NCI-H524 (cell line): ENCODE measurements at regions not wholly inside any gene's neighbourhood (a gene's known extent, or its start where the extent isn't known, plus 50 kb on each side); places are given as distances from the start of the nearest gene placed in this dataset.
"Not testable (repeated sequence)": the region's sequence is repeated elsewhere in the genome, so short reads cannot be mapped to it uniquely, and the experiment has no call there.

ENCODE experiments used
- DNase-seq, 2 experiments: peaks; one replicate each; lab custom pipeline; 2025; lab: John Stamatoyannopoulos, UW

DNA sequence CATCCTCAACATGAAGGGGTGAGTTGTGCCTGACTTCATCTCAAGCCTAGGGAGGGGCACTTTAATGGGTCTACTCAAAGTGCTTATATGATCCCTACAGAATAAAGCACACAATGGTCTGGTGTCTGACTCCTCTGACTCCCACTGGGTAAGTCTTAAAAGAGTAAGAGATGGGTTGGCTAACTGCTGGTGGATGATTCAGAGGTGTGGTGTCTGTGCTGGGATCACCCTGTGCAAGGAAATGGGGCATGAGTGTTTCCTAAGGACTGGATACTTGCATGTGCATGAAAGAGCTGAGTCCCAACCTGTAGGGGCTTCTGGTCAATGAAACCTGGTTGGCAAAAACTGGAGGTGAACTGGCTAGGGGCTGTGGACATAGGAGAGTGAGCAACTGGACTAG is 158.8 kb downstream of the IL20RB start:
- no peak for DNase-seq

DNA sequence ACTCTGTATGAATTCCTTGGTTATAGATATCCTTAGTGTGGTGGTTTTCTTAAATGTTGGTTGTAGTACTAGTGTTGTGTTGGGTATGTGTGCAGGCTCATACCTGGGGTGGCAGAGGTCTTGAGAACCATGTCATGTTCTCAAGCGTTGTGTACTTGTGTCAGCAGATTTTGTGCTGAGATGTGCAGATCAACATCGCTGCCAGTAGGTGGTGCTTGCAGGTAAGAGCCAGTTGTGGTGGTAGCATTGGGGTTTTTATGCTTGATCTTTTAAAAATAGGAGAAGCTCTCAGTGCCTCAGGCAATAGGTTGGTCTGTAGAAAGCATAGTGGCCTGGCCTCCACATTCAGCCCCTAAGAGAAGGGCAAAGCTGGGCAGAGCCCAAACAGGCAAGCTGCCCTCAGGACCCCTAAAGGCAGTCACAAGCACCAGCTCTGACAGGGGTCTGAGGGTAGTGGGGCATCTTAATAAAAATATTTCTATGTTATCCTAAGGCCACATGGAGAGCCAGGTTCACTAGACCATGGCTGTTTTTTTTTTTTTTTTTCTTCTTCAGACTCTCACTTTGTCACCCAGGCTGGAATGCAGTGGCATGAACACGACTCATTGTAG is 164.0 kb downstream of the IL20RB start:
- DNase-seq = peak; percentile 42 to 77

GRCh38 chr3:137131081-137131480 is 173.3 kb downstream of the IL20RB start:
- no peak for DNase-seq

GRCh38 chr3:137134431-137134830 is 176.6 kb downstream of the IL20RB start:
- DNase-seq = peak; percentile 23 to 85

- DNase-seq = no peak
These were observed 190.6 kb downstream of the IL20RB start for GRCh38 chr3:137148406-137148805.

DNA sequence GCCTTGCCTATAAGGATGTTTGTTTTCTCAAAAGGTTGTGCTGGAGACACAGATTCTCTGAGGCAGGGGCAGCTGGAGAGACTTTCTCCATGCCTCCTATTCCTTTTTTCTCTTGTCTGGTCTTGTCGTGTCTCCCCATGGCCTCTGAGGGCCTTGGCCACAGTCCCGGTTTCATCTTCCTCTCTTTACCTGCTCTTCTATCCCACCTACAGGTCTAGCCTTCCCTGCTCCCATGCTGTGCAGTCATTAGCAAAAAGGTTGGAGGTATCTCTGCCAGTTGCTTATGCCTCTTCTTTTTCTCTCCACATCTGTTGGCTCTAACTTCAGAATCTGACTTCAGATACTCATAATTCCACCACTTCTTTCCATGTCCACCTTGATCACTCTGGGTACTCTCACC is 191.1 kb downstream of the IL20RB start:
- DNase-seq = no peak

- DNase-seq = no peak
These were observed 193.0 kb downstream of the IL20RB start for GRCh38 chr3:137150825-137151224.

DNA sequence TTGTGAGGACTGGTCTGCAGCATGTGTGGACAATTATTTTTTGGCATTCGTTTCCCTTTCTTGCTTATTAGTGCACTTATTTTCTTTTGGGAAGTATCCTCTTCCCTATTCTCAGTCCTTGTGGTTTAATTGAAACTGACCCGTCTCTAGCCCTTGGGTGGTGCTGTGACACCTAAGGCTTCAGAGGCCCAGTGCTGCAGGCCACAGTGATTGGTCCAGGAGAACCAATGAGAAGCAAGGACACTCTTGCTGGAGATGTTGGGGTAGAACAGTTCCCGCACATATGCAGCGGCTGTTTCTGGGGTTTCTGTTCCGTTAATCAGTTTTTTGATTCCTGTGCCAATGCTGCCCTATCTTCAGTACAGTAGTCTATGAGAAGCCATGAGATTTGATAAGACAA is 195.3 kb downstream of the IL20RB start:
- DNase-seq = not testable (repeated sequence)

GRCh38 chr3:137163241-137163871 is 205.6 kb downstream of the IL20RB start:
- peak in 1 of 2 experiments; percentile 32 for DNase-seq

DNA sequence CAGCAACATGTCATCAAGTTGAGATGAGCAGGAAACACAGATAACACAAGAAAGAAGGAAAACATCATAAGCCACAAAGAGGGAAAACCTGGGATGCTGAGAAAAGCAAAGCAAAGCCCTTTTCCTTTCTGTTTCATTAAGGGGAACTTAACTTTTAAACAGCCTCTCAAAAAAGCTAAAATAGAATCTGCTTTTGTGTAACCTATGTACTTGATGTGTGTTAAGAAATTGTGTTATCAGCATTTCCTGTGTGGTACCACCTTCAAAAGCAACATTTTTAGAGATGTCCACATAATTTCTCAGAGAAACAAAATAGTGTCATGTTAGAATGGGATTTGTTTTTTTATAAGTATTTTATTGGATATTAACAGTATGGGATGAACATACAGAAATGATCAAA is 206.2 kb downstream of the IL20RB start:
- DNase-seq = no peak

GRCh38 chr3:137165117-137165806 is 207.5 kb downstream of the IL20RB start:
- no peak for DNase-seq

DNA sequence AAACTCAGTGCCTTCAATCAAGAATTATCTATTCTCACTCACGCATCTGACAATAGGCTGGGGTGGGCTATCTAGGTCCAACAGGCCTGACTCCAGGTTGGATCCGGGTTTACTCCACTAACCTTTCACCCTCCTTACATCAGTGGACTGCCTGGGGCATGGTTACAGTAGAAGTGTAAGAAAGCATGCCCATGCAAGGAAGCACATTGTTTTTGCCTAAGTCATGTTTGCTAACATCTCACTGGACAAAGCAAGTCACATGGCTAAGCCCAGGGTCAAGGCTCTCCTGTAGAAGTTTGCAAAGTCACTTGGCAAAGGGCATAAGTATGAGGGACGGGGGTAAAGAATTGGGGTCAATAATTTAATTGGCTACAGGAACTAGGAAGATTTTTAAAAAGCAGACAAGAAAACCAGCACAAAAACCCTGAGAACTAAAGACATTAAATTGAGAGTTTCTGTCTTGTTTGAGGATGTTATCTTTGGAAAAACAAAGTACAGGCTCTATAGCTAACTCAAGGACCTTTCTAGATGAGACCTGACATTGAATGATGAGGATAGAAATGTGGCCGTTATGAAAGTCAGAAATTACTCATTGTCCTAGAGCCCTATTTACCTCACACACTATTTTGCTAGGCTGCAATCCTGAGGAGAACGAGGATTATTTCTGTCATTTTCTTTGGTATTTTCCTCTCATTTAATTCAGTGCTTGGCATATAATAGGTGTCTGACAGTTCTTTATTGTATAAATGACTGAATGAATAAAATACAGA is 214.2 kb downstream of the IL20RB start:
- no peak for DNase-seq

GRCh38 chr3:137172728-137173127 is 214.9 kb downstream of the IL20RB start:
- peak; percentile 74 to 90 for DNase-seq

DNA sequence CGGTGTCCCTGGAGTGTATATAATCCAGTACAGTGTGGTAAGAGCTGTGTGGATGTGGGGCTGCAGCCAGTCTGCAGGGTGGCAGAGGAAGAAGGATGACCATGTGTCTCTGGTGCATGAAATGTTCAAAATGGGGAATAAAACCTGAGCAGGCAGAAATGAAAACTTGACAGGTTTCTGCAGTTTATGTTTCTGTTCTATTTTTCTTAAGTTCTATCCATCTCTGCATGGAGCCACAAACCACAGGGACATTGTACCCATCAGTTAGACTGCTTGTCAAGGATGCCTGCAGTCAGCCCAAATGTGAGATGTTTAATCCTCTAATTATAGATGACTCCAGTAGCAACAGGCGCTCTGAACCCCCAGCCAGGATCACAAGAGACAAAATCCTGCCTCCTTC is 216.7 kb downstream of the IL20RB start:
- DNase-seq = no peak

- DNase-seq = no peak
These were observed 222.4 kb downstream of the IL20RB start for GRCh38 chr3:137180220-137180619.

- no peak for DNase-seq
These were observed 233.5 kb downstream of the IL20RB start for GRCh38 chr3:137191133-137191923.

DNA sequence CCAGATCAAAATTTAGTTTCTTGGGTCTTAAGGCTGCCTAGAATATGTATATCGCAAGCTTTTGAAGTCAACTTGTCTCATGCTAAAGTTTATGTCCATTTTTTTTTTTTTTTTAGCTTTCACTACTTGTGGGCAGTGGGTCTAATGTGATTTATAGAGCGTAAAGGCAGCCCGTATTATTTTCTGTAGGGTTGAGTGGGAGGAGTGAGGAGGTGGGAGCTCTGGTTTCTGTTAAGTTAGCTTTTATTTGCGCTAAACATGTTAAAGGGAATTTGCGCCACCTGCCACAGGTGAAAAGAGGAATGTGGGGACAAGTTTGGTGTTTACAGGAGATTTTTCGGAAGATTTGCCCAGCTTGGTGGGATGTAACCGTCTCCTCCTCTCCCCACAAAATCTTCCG is 234.2 kb downstream of the IL20RB start:
- DNase-seq = no peak

GRCh38 chr3:137194301-137194700 is 236.5 kb downstream of the IL20RB start:
- DNase-seq = no peak

DNA sequence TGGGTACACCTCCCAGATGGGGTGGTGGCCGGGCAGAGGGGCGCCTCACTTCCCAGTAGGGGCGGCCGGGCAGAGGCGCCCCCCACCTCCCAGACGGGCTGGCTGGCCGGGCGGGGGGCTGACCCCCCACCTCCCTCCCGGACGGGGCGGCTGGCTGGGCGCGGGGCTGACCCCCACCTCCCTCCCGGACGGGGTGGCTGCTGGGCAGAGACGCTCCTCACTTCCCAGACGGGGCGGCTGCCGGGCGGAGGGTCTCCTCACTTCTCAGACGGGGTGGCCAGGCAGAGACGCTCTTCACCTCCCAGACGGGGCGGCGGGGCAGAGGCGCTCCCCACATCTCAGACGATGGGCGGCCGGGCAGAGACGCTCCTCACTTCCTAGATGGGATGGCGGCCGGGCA is 240.6 kb downstream of the IL20RB start:
- not testable (repeated sequence) for DNase-seq

- no peak for DNase-seq
These were observed 241.9 kb downstream of the IL20RB start for GRCh38 chr3:137199678-137200077.

- DNase-seq = no peak
These were observed 243.3 kb downstream of the IL20RB start for GRCh38 chr3:137201066-137201465.

- DNase-seq = no peak
These were observed 245.2 kb downstream of the IL20RB start for GRCh38 chr3:137202941-137203340.
